WTC11 (cell line): ENCODE measurements at regions not wholly inside any gene's neighbourhood (a gene's known extent, or its start where the extent isn't known, plus 50 kb on each side); places are given as distances from the start of the nearest gene placed in this dataset.

ENCODE experiments used
- FOXK1 ChIP-seq: sonication (generic); formaldehyde crosslinking; IDR thresholded peaks from 2 replicates; pipeline ENCODE4 v1.8.0; 2022; ENCODE audit warnings: mild to moderate bottlenecking, moderate library complexity, missing genetic modification reagents
- FOXP1 ChIP-seq: sonication (generic); formaldehyde crosslinking; IDR thresholded peaks from 2 replicates; pipeline ENCODE4 v1.8.0; 2022; ENCODE audit warnings: missing genetic modification reagents, mild to moderate bottlenecking, moderate library complexity, borderline replicate concordance
- IRF1 ChIP-seq: sonication (generic); formaldehyde crosslinking; IDR thresholded peaks from 2 replicates; pipeline ENCODE4 v1.8.0; 2023; ENCODE audit warnings: missing genetic modification reagents
- JUN ChIP-seq: sonication (generic); formaldehyde crosslinking; IDR thresholded peaks from 2 replicates; pipeline ENCODE4 v1.8.0; 2023; ENCODE audit warnings: mild to moderate bottlenecking, missing genetic modification reagents
- MYBL2 ChIP-seq: sonication (generic); formaldehyde crosslinking; IDR thresholded peaks from 2 replicates; pipeline ENCODE4 v1.8.1; 2023; ENCODE audit warnings: mild to moderate bottlenecking, moderate library complexity, missing genetic modification reagents
- PRDM15 ChIP-seq: sonication (generic); formaldehyde crosslinking; IDR thresholded peaks from 2 replicates; pipeline ENCODE4 v1.8.0; 2022; ENCODE audit warnings: missing genetic modification reagents
- ZNF416 ChIP-seq: fragments of 250-450 bp; sonication (Bioruptor Pico); IDR thresholded peaks from 2 replicates; pipeline ENCODE4 v1.9.0; 2021; ENCODE audit warnings: mild to moderate bottlenecking, inconsistent platforms
- ZNF532 ChIP-seq: fragments of 250-450 bp; sonication (Bioruptor Pico); IDR thresholded peaks from 2 replicates; pipeline ENCODE4 v1.9.0; 2021; ENCODE audit warnings: mild to moderate bottlenecking, borderline replicate concordance
- TF ChIP-seq, protein P1 (sequence below): fragments of 200-600 bp; IDR thresholded peaks from 2 replicates; pipeline ENCODE4 v1.8.0; 2022; ENCODE audit warnings: antibody characterized with exemption
- TF ChIP-seq, protein P2 (sequence below): sonication (generic); formaldehyde crosslinking; IDR thresholded peaks from 2 replicates; pipeline ENCODE4 v1.8.1; 2022; ENCODE audit warnings: low read depth, mild to moderate bottlenecking, moderate library complexity, missing genetic modification reagents, borderline replicate concordance
- TF ChIP-seq, protein P3 (sequence below): sonication (generic); formaldehyde crosslinking; IDR thresholded peaks from 2 replicates; pipeline ENCODE4 v1.8.1; 2022; ENCODE audit warnings: low read depth, missing genetic modification reagents, borderline replicate concordance
- TF ChIP-seq, protein P4 (sequence below): sonication (generic); formaldehyde crosslinking; IDR thresholded peaks from 2 replicates; pipeline ENCODE4 v1.8.1; 2023; ENCODE audit warnings: mild to moderate bottlenecking, missing genetic modification reagents, moderate library complexity

DNA sequence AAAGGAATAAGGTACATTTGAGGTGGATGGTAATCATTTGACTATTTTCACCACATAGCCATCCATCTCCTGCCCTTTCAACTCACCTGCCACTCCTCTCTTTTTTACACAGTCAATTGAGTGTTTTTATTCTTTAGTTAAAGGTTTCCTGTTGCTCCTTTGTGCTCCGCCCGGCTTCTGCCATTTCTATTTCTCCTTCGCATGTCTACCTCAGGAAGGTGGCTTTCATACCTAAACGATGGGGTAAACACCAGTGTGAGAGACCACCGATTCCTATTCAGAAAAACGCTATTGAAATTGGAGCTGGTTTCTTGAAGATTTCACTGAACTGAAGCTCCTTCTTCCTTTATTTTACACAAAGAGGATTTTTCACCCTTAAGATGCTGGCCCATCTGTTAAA lies 1628.0 kb upstream of the PIK3C3 start:
- TF ChIP-seq, protein P1, sequence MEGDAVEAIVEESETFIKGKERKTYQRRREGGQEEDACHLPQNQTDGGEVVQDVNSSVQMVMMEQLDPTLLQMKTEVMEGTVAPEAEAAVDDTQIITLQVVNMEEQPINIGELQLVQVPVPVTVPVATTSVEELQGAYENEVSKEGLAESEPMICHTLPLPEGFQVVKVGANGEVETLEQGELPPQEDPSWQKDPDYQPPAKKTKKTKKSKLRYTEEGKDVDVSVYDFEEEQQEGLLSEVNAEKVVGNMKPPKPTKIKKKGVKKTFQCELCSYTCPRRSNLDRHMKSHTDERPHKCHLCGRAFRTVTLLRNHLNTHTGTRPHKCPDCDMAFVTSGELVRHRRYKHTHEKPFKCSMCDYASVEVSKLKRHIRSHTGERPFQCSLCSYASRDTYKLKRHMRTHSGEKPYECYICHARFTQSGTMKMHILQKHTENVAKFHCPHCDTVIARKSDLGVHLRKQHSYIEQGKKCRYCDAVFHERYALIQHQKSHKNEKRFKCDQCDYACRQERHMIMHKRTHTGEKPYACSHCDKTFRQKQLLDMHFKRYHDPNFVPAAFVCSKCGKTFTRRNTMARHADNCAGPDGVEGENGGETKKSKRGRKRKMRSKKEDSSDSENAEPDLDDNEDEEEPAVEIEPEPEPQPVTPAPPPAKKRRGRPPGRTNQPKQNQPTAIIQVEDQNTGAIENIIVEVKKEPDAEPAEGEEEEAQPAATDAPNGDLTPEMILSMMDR, result no peak
- no peak for TF ChIP-seq MYBL2 (CRISPR knock-in tag)
- TF ChIP-seq, protein P2, sequence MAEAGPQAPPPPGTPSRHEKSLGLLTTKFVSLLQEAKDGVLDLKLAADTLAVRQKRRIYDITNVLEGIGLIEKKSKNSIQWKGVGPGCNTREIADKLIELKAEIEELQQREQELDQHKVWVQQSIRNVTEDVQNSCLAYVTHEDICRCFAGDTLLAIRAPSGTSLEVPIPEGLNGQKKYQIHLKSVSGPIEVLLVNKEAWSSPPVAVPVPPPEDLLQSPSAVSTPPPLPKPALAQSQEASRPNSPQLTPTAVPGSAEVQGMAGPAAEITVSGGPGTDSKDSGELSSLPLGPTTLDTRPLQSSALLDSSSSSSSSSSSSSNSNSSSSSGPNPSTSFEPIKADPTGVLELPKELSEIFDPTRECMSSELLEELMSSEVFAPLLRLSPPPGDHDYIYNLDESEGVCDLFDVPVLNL (CRISPR knock-in tag), result no peak
- no peak for TF ChIP-seq ZNF416 (CRISPR knock-in tag)
- TF ChIP-seq JUN (CRISPR knock-in tag), result no peak
- TF ChIP-seq, protein P3, sequence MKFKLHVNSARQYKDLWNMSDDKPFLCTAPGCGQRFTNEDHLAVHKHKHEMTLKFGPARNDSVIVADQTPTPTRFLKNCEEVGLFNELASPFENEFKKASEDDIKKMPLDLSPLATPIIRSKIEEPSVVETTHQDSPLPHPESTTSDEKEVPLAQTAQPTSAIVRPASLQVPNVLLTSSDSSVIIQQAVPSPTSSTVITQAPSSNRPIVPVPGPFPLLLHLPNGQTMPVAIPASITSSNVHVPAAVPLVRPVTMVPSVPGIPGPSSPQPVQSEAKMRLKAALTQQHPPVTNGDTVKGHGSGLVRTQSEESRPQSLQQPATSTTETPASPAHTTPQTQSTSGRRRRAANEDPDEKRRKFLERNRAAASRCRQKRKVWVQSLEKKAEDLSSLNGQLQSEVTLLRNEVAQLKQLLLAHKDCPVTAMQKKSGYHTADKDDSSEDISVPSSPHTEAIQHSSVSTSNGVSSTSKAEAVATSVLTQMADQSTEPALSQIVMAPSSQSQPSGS (CRISPR knock-in tag), result no peak
- TF ChIP-seq PRDM15 (CRISPR knock-in tag), result no peak
- no peak for TF ChIP-seq ZNF532 (CRISPR knock-in tag)
- TF ChIP-seq FOXP1 (CRISPR knock-in tag), result no peak
- no peak for TF ChIP-seq IRF1 (CRISPR knock-in tag)
- TF ChIP-seq, protein P4, sequence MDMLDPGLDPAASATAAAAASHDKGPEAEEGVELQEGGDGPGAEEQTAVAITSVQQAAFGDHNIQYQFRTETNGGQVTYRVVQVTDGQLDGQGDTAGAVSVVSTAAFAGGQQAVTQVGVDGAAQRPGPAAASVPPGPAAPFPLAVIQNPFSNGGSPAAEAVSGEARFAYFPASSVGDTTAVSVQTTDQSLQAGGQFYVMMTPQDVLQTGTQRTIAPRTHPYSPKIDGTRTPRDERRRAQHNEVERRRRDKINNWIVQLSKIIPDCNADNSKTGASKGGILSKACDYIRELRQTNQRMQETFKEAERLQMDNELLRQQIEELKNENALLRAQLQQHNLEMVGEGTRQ (CRISPR knock-in tag), result no peak
- TF ChIP-seq FOXK1 (CRISPR knock-in tag), result no peak
